PC-3 (cell line): ENCODE measurements at regions not wholly inside any gene's neighbourhood (a gene's known extent, or its start where the extent isn't known, plus 50 kb on each side); places are given as distances from the start of the nearest gene placed in this dataset.

Experiments
- CTCF ChIP-seq: fragments of 300-600 bp; sonication (generic); conservative IDR thresholded peaks from 2 replicates; pipeline ENCODE4 v1.5.1; 2017; ENCODE audit warnings: antibody characterized with exemption, low read depth, mild to moderate bottlenecking, low read length
- EZH2 ChIP-seq: fragments of 300-600 bp; sonication (generic); IDR thresholded peaks from one replicate; pipeline ENCODE4 v1.6.1; 2017; ENCODE audit warnings: antibody characterized with exemption, mild to moderate bottlenecking, low read length; ENCODE audit not compliant: unreplicated experiment
- EZH2phosphoT487 ChIP-seq: fragments of 300-600 bp; sonication (generic); IDR thresholded peaks from 2 replicates; pipeline ENCODE4 v1.6.1; 2018; ENCODE audit warnings: mild to moderate bottlenecking, antibody characterized with exemption, low read length, borderline replicate concordance

GRCh38 chr2:66122516-66122915 is 312.4 kb upstream of the MEIS1 start:
- no peak for TF ChIP-seq EZH2
- no peak for TF ChIP-seq CTCF
- TF ChIP-seq EZH2phosphoT487 = no peak
